DMS53 treated with DMSO at 0.1 percent for 48 hours (cell line): ENCODE measurements at regions not wholly inside any gene's neighbourhood (a gene's known extent, or its start where the extent isn't known, plus 50 kb on each side); places are given as distances from the start of the nearest gene placed in this dataset.

Experiments used
- DNase-seq: peaks from one replicate; lab custom pipeline; 2025; ENCODE audit not compliant: unreplicated experiment; lab: John Stamatoyannopoulos, UW

- DNase-seq: no peak
These were observed 540.0 kb upstream of the SALL1 start for GRCh38 chr16:51691109-51691508.

GRCh38 chr16:51685498-51685897 lies 534.4 kb upstream of the SALL1 start:
- no peak for DNase-seq

- no peak for DNase-seq
These were observed 532.8 kb upstream of the SALL1 start for GRCh38 chr16:51683882-51684281.

- DNase-seq: no peak
These were observed 531.8 kb upstream of the SALL1 start for GRCh38 chr16:51682905-51683304.

- DNase-seq: no peak
These were observed 523.5 kb upstream of the SALL1 start for GRCh38 chr16:51674615-51675014.

GRCh38 chr16:51670527-51670926 lies 519.5 kb upstream of the SALL1 start:
- no peak for DNase-seq

- DNase-seq: no peak
These were observed 515.8 kb upstream of the SALL1 start for GRCh38 chr16:51666821-51667220.

GRCh38 chr16:51666074-51666473 lies 515.0 kb upstream of the SALL1 start:
- no peak for DNase-seq

GRCh38 chr16:51665436-51665998 lies 514.4 kb upstream of the SALL1 start:
- no peak for DNase-seq

- DNase-seq: no peak
These were observed 507.5 kb upstream of the SALL1 start for GRCh38 chr16:51658531-51658930.

GRCh38 chr16:51657848-51658247 lies 506.8 kb upstream of the SALL1 start:
- no peak for DNase-seq

GRCh38 chr16:51655249-51655648 lies 504.2 kb upstream of the SALL1 start:
- DNase-seq: no peak

GRCh38 chr16:51651061-51651466 lies 500.0 kb upstream of the SALL1 start:
- no peak for DNase-seq

- no peak for DNase-seq
These were observed 498.6 kb upstream of the SALL1 start for GRCh38 chr16:51649631-51650030.

- no peak for DNase-seq
These were observed 497.5 kb upstream of the SALL1 start for GRCh38 chr16:51648526-51648925.

- no peak for DNase-seq
These were observed 490.2 kb upstream of the SALL1 start for GRCh38 chr16:51641191-51641765.

GRCh38 chr16:51640196-51640595 lies 489.1 kb upstream of the SALL1 start:
- DNase-seq: no peak

GRCh38 chr16:51638339-51639135 lies 487.5 kb upstream of the SALL1 start:
- DNase-seq: no peak

- no peak for DNase-seq
These were observed 486.7 kb upstream of the SALL1 start for GRCh38 chr16:51637770-51638094.

GRCh38 chr16:51636920-51637769 lies 486.1 kb upstream of the SALL1 start:
- no peak for DNase-seq

- no peak for DNase-seq
These were observed 484.1 kb upstream of the SALL1 start for GRCh38 chr16:51635181-51635580.

GRCh38 chr16:51630076-51630475 lies 479.0 kb upstream of the SALL1 start:
- no peak for DNase-seq
